T1000 (cell line): ENCODE measurements at regions not wholly inside any gene's neighbourhood (a gene's known extent, or its start where the extent isn't known, plus 50 kb on each side); places are given as distances from the start of the nearest gene placed in this dataset.
"Not testable (repeated sequence)": the region's sequence is repeated elsewhere in the genome, so short reads cannot be mapped to it uniquely, and the experiment has no call there.

ENCODE experiments used
- DNase-seq: peaks from one replicate; lab custom pipeline; 2025; ENCODE audit warnings: mixed read lengths; lab: John Stamatoyannopoulos, UW

DNA sequence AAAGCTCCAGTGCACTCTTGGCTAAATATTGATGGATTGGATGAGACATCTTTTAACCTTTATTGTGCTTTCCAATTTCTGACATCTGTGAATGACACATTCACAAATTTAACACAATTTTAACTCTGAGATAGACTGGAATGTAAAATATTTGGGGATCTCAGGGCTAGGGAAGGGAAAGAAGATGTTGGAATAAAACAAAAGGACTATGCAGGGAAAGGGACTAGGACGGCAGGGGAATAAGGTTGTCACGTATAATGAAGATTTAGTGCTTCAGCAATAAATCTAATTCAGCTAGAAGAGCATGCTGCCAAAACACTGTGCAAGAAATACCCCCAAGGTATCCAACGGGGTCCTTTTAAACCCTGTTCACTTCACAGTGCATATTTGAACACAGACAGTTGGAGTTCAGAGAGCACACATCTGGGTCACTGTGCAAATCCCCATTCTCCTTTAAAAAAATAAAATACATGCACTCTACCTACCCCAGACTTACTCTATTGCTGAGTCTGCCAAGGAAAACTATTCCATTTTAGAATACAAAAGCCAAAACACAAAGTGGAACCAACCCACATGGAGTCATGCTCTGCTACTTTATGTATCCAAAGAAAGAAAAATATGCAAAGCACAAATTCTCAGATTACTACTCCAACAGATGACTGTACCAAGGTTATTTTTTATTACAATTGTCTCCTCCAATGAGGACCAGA lies 151.0 kb upstream of the RSPO3 start:
- DNase-seq, result no peak

DNA sequence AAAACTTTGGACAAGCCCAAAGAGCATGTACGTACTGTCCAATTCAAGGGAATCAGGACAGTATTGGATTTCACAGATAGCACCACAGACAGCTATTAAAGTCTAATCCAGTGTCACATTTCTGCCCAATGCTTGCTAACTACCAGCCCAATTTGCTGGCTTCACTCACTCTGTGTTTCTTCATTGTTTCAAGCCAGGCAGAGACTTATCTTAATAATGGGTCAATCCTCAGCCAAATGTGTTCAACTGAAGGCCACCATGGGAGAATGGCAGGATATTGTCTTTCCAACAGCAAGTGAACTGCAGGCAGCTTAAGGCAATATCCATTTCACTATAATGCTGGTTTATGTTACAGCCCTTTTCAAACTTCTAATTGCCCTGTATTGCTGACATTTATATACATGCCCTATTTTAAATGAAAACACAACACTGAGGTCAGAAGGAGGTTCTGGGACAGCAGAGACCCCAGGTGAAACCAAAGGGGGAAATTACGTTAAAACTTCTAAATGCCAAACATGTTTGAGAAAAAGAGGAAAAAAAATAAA lies 142.1 kb upstream of the RSPO3 start:
- no peak for DNase-seq

DNA sequence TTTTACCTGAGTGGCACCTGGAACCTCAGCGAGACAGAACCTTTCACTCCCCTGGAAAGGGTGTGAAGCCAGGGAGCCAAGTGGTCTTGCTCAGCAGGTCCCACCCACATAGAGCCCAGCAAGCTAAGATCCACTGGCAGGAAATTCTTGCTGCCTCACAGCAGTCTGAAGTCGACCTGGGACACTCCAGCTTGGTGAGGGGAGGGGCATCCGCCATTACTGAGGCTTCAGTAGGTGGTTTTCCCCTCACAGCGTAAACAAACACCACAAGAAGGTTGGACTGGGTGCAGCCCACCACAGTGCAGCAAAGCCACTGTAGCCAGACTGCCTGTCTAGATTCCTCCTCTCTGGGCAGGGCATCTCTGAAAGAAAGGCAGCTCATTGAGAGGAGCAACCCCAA lies 134.7 kb upstream of the RSPO3 start:
- DNase-seq, result no peak

DNA sequence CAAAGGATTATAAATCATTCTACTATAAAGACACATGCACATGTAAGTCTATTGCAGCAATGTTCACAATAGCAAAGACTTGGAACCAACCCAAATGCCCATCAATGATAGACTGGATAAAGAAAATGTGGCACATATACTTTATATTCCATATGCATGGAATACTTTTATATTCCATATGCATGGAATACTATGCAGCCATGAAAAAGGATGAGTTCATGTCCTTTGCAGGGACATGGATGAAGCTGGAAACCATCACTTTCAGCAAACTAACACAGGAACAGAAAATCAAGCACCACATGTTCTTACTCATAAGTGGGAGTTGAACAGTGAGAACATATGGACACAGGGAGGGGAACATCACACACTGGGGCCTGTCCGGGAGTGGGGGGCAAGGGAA lies 130.3 kb upstream of the RSPO3 start:
- not testable (repeated sequence) for DNase-seq

DNA sequence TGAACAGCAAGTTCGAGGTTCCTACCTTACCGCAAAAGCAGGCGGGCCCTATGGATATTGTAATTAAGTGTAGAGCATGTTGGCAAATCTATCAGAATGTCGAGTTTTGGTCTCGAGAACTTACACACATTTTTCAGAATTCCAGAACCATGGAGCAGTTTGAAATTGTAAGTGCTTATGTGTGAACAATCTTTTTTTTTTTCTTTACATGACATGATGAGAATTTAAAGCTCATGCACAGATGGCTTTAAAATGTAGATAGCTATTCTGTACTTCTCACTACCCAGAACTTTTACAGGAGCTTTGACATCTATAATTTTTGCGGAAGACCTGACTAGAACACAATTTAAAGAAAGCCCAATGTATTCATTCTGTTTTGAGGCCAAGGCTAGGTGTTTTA lies 117.8 kb upstream of the RSPO3 start:
- no peak for DNase-seq

DNA sequence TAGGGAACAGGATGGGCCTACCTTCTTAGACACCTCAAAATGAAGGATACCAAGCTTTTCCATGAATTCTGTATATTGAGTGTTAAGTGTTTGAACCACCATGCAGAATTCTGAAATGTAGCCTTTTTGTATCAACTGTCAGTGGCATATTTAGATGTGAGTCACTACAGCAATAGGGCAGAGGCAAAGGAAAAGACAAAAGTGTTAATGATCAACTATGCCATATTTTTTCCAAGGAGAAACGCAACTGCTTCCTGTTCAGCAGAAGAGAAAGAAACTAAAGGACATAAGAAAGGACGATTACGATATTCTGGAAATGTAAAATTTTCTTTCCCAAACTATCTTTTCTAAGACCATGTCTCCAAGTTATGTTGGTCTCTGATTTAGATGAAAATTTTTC lies 104.6 kb upstream of the RSPO3 start:
- no peak for DNase-seq

DNA sequence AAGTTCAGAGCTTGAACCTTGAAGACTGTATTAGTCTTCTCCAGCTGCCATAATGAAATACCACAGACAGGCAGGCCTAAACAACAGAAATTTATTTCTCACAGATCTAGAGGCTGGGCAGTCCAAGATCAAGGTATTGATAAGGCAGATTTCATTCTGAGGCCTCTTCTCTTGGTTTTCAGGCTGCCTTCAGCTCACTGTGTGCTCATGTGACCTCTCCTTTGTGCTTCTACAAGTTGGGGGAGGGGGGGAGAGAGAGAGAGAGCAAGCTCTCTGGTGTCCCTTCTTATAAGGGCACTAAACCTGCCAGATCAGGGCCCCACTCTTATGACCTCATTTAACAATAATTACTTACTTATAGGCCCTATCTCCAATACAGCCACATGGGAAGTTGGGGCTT lies 102.6 kb upstream of the RSPO3 start:
- no peak for DNase-seq

DNA sequence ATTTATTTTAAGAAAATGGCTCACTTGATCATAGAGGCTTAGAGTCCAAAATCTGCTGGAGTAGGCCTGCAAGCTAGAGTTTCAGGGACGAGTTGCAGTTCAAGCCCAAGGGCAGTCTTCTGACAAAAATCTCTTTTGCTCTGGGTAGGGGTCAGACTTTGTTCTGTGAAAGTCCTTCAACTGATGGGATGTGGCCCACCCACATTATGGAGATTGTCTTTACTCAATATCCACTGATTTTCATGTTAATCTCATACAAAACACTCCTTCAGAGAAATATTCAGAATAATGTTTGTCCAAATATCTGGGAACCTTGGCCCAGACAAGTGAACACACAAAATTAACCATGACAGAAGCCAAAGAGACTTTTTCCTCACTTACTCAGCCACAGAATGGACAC lies 98.6 kb upstream of the RSPO3 start:
- no peak for DNase-seq

DNA sequence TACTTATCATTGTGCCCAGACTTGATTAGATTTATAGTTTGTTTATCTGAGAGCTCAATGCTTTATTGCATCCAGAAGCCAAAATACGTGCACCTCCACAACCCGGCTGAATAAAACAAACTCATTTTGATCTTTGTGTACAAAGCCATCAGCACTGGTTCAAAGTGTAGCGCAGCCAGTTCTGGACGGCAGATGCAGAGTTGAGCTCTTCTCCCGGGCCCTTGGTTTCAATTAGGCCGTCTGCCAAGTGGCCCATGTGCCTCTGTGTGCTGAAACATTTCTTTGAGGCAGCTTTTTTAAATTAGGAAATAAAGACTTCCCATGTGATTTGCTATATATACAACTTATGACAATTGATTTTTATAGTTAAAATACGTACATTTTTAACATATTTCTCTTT lies 96.2 kb upstream of the RSPO3 start:
- no peak for DNase-seq

DNA sequence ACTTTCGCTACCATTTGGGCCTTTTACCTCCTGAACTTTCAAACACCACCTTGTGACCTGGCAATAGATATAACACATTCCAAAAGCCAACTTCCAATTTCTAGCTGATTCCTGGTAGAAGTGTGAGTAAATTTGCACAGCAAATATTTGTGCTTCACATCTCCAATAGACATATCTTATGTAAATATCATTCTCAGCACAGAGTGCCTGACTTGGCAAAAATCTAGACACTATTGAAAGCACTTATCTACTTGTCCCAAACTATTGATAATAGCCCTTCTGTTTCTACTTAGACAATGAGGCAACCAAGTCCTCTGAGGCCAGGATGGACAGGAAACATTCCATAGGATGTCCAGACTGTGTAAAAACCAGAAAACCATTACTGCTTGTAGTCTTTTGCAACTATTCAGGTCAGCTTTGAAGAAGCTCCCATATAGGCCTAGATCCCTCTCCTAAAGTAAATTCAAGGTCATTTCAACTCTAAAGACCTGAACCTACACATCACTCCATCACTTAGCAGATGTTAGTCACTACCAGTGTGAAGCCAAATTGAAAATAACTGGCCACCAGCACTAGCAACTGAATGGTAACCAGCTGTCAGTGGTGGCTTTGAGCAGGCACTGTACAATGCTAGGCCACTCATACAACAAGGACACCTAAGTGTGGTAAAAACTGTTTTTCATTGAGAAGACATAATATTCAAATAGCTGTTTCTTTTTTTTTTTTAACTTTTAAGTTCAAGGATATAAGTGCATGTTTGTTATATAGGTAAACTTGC lies 95.3 kb upstream of the RSPO3 start:
- DNase-seq, result no peak

DNA sequence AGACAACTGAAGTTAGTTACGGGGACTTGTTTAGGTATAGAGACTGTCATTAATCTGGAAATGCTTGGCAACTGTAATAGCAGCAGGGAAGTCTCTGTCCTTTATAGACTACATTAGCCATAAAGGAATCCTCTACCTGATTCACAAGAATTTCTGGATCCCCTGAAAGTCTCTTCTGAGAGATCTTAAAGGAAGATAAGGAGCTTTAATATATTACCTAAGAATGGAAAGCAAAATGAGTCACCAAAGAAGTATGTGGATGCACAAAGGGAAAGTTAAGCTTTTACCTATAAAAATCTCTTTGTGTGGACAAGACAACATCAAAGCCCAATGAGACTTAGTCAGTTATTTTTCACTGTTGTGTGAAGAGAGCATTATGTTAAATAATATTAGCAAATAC lies 92.2 kb upstream of the RSPO3 start:
- DNase-seq, result no peak

DNA sequence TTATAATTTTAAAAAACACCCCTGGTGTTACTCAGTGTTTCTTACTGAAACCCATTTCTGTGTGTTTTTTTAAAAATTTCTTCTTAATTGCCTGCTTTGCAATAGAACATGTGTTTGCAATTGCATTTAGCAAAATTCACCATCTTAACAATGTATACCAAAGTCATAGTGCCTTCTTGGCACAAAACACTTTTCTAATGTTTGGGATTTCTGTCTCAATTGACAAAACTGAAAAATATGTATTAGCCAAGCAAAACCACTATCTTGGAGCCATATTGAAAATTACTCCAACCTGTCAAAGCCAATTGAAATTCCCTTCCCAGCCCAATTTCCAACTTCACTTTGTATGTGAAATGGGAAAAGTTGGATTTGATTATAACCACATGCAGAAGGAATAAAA lies 88.4 kb upstream of the RSPO3 start:
- DNase-seq, result no peak

DNA sequence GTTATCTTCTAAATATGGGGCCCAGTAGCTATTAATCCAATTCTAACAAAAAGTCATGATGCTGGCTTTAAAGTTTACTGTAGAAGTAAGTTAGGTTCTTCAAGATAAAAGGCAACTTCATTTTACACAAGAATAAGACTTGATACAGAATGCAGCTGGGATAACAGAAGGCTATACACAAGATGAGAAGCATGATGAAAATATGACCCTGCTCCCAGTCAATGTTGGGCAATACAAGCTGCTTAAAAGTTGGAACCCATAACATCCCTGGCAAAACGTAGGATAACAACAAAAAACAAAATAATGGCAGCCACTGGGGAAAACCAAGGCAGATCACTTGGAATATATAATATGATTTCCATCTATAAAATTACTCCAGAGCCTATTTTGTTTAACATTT lies 87.6 kb upstream of the RSPO3 start:
- DNase-seq, result no peak

DNA sequence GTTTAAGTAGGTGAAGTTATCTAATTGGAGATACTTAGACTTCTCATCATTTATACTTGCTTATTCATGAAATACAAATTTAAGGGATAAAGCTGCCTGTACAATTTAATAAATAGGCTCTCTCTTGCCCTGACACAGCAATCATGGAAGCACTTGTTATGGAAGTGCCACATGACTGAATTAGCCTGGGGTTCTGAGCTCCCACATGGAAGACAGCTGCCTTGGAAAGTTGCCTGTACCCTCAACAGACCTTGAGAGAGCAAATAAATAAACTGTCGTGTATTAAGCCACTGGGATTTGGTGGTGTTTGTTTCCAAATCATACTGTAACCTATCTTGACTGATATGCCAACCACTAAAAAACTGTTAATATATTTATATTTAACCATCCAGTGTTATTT lies 87.0 kb upstream of the RSPO3 start:
- DNase-seq, result no peak

DNA sequence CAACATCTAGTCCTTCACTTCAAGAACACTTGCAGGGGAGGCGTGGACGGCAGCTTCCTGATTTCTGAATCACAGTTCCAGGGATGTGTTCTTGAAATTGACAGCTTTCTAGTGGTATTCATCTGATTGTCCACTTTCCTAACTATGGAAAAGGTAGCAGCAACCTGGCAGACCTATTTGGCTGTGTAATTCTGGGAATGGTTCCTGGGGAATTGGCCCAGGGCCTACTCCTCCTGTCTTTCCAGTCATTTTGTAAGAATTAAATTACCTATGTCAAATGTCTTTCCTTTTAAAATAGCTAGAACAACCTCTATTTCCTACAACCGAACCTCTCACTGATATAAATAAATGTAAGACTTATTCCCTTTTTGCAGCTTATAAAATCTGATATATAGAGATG lies 85.5 kb upstream of the RSPO3 start:
- DNase-seq, result no peak

DNA sequence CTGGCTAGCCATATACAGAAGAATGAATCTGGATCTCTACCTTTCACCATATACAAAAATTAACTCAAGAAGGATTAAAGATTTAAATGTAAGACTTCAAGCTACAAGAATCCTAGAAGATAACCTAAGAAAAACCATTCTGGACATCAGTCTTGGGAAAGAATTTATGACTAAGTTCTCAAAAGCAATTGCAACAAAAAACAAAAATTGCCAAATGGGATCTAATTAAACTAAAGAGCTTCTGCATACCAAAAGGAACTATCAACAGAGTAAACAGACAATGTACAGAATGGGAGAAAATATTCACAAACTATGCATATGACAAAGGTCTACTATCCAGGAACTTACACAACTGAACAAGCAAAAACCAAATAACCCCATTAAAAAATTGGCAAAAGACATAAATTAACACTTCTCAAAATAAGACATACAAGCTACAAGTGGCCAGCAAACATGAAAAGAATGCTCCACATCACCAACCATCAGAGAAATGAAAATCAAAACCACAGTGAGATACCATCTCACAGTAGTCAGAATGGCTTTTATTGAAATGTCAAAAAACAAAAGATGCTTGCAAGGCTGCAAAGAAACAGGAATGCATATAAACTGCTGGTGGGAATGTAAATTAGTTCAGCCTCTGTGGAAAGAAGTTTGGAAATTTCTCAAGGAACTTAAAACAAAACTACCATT lies 66.8 kb upstream of the RSPO3 start:
- DNase-seq, result no peak

DNA sequence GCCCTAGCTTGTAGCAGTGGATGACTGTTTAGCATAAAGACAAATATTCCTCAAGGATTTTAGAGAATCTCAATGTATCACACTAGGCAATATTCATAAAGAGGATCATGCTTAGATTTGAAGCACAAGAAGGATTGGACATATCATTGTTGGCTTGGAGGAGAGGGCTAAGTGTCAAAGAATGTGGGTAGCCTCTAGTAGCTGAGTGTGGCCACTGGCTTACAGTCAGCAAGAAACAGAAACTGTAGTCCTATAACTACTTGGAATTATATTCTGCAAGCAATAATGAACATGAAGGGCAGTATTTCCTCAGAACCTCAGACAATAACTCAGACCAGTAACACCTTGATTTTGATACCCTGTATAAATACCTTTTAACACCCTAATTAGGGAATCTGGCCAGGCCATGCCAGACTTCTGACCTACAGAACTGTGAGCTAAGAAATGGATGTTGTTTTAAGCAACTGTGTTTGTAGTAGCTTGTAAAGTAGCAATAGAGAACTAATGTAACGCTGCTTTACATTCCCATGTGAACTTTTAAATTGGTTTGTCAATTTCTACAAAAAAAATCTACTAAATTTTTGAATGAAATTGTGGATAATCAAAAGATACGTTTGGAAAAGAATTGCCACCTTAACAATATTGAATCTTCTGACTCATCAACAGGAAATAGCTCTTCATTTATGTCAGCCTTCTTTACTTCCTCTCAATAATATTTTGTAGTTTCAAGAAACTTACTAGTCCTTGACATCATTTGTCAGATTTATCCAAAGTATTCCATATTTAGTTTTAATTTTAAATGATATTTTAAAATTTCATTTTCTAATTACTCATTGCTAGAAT lies 65.2 kb upstream of the RSPO3 start:
- no peak for DNase-seq

DNA sequence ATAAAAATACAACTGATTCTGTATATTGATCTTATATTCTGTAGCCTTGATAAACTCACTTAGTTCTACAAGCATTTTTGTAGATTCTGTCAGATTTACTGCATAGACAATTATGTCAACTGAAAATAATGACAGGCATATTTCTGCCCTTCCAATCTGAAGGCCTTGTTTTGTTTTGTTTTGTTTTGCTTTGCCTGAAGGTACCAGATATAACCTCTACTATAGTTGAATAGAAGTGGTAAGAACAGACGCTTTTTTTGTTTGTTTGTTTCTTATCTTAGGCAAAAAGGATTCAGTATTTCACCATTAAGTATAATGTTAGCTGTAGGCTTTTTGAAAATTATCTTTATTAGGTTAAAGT lies 64.6 kb upstream of the RSPO3 start:
- DNase-seq, result no peak

DNA sequence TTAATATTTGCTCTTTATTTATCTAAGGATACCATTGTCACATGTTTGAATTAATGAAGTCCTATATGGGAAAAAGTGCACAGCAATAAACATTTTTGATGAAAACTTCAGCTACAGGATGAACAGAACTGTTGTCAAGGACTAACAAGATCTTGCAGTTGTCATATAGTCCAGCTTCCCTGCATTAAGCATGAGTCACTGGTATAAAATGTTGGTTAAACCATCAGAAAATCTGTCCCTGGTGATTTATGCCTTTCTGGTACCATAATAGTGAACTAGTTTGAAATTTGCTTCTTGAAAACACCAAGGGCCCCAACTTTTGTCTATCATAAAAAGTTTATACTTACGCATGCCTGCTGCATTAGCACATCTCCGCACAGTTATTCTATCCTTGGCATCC lies 60.4 kb upstream of the RSPO3 start:
- no peak for DNase-seq

DNA sequence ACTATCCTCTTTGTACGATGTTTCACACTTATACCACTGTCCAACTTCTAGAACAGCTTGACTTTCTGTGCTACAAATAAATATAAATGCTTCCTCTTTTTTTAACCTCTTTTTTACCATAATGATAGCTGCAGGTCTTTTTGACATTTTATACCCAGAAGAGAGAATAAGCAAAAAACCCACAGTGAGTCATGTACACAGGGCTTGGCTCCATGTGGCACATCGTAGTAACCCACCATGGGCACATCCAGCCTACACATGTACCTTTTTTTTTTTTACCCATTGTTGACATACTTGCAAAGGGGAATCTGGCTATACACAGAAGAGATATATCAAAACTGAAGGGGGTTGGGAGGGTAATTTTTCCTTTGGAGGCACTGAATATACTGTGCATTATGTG lies 59.5 kb upstream of the RSPO3 start:
- no peak for DNase-seq
